GM18861 (cell line): ENCODE measurements at regions not wholly inside any gene's neighbourhood (a gene's known extent, or its start where the extent isn't known, plus 50 kb on each side); places are given as distances from the start of the nearest gene placed in this dataset.

Experiments used
- ATAC-seq: cut with Tn5 transposase; IDR thresholded peaks from one replicate; pipeline ENCODE4 v1.9.1; 2021; ENCODE audit not compliant: unreplicated experiment

GRCh38 chr3:194961571-194961970 lies 275.9 kb downstream of the FAM43A start:
- ATAC-seq: no peak

- ATAC-seq: no peak
These were observed 276.4 kb downstream of the FAM43A start for GRCh38 chr3:194962056-194962455.

DNA sequence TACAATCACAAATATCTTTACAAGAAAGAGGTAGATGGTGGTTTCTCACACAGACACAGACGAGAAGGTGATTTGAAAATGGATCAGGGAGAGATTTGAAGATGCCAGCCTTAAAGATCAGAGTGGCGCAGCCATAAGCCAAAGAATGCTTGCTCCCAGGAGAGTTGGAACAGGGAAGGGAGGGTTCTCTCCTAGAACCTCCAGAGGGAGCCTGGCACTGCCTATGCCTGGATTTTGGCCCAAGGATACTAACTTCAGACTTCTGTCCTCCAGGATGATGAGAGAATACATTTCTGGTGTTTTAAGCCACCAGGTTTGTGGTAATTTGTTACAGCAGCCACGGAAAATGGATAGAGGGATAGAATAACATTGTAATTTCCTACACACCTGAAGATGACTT lies 279.1 kb downstream of the FAM43A start:
- no peak for ATAC-seq

DNA sequence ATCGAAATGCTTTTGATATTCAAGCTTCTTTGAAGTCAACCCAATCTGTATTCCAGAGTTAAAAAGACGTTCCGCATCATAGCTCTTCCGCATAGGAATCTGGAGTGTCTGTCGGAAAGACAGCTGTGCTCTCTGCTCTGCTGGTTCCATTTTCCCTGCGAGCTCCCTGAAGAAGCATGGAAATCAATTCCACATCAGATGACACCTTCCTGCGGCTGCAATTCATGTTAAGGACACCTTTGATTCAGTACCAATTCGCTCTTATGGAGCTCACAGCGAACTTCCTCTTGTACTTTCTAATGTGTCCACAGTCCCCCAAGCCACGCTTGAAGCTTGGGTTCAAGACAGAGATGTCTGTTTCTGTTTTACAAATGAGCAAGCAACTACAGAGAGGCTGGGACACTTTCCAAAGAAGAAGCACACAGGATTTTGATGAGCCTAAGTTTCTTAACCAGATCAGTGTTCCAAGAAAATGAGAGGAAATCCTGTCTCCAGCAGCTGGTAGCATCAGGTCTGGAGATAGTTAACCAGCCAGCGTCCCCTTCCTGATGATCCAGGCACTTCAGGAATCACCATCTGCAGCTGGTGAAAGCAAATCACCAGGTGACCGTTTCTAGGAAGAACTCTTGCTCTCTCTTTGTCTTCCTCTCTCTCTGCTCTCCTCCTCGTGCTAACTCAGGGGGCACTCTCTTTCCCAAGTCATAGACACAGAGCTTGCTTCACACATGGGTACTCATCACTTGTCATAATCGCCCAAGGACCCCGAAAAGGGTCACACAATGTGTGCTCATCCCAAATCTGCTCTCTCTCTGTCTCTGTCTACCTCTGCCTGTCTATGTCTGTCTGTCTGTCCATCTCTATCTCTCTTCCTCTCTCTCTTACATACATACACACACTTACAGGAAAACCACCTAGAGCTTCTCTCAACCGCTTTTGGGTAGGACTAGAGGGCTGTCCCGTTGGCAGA lies 281.8 kb downstream of the FAM43A start:
- ATAC-seq: no peak

- no peak for ATAC-seq
These were observed 284.4 kb downstream of the FAM43A start for GRCh38 chr3:194970066-194970465.

DNA sequence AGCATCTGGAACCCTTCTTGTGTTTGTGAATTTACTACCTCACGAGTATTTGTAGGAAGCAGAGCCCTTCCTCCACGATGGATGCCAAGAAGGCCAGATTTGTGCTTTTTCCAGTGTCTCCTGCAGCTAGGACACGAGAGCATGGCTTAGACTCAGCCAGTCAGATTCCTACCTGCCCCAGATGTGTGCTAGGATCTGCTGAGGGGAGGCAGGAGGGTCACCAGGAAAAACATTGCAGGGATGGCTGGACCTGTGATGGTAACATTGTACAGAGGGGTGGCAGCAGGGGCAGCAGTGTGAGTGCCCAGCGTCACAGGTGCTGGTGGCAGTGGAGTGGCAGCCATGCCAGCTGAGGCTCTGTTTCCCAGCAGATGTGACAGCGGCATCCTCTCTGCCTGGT lies 285.3 kb downstream of the FAM43A start:
- no peak for ATAC-seq

GRCh38 chr3:194971965-194972364 lies 286.3 kb downstream of the FAM43A start:
- no peak for ATAC-seq

GRCh38 chr3:194972641-194973040 lies 287.0 kb downstream of the FAM43A start:
- ATAC-seq: no peak

GRCh38 chr3:194973366-194974000 lies 287.8 kb downstream of the FAM43A start:
- ATAC-seq: no peak

- no peak for ATAC-seq
These were observed 288.9 kb downstream of the FAM43A start for GRCh38 chr3:194974468-194975135.

- no peak for ATAC-seq
These were observed 290.4 kb downstream of the FAM43A start for GRCh38 chr3:194976049-194976451.

GRCh38 chr3:194976874-194977273 lies 291.2 kb downstream of the FAM43A start:
- ATAC-seq: no peak

DNA sequence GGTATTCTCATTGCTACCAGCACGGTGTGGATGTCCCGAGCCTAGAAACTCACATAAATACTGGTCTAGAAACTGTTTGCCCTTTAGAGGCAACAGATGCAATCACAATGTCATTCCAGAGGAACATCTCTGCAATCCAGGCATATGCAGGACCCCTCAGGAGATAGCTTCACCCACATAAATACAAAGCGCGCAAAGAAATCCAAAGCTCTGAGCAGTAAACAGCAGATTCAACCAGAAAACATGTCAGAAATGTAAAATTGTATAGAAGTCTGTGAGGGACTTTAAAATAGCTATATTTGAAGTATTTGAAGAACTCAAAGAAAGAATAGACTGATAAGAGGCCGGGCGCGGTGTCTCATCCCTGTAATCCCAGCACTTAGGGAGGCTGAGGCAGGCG lies 291.7 kb downstream of the FAM43A start:
- ATAC-seq: no peak

- no peak for ATAC-seq
These were observed 291.8 kb downstream of the XXYLT1 start for GRCh38 chr3:194979173-194979572.

- no peak for ATAC-seq
These were observed 288.5 kb downstream of the XXYLT1 start for GRCh38 chr3:194982472-194982871.

- ATAC-seq: no peak
These were observed 287.8 kb downstream of the XXYLT1 start for GRCh38 chr3:194983121-194983520.

DNA sequence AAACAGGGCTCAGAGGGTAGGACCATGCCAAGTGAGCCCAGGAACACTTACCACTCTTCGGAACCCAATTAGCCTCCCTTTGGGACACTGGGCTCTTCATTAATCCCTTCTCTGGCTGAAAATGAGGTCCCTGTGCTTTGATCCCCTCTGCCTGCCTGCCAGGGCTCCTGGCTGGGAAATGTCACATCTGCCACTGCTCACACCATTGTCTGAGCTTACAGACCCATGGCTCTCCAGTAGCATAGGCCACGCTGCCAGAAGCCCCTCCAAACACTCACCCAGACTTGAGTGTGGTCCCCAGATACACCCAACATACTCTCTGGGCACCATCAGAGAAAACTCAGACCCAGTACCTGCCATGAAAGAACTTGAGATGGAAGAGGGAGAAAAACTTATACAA lies 287.3 kb downstream of the XXYLT1 start:
- no peak for ATAC-seq

DNA sequence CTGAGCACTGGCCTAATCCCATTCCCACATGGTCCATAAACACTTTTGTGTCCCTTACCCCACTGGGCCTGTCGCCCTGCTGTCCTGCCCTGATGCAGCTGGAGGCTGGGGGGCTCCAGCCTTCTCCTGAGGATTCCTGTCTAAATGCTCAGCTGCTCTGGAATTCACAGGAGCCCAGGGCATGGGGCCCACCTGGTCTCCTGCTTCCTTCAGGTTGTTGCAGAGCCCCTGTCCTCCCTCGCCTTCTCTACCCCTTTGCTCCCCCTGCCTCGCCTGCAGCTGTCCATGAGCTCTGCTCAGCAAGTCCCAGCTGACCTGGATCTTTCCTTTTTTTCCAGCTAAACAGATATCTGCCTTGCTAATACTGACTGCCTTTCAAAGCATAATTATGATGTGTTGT lies 286.9 kb downstream of the XXYLT1 start:
- ATAC-seq: no peak

GRCh38 chr3:194984622-194985021 lies 286.3 kb downstream of the XXYLT1 start:
- ATAC-seq: no peak

DNA sequence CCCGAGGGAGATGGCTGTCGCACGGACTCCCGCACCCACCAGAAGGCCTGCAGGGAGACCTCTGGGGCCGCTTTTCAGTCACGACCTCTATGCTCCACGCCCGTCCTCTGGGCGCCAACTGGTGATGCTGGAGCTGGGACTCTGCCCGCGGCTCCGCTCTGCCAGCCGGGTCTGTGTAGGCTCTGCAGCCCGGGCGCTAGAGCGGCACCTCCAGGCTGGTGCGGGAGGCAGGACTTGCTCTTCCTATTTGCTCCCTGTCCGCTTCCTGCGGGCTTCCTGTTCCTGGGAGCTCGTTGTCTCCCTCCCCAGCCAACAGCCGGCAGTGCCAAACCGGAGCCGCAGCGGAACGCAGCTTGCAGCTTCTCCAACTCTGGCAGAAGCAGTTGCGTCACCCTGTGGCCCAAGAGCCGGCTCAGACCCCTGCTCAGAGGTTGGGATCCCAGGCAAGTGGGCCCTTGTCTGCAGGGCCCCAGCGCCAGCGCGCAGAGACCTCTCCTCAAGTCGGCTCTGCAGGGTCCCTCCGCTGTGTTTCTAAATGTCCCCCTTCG lies 285.9 kb downstream of the XXYLT1 start:
- ATAC-seq: no peak

DNA sequence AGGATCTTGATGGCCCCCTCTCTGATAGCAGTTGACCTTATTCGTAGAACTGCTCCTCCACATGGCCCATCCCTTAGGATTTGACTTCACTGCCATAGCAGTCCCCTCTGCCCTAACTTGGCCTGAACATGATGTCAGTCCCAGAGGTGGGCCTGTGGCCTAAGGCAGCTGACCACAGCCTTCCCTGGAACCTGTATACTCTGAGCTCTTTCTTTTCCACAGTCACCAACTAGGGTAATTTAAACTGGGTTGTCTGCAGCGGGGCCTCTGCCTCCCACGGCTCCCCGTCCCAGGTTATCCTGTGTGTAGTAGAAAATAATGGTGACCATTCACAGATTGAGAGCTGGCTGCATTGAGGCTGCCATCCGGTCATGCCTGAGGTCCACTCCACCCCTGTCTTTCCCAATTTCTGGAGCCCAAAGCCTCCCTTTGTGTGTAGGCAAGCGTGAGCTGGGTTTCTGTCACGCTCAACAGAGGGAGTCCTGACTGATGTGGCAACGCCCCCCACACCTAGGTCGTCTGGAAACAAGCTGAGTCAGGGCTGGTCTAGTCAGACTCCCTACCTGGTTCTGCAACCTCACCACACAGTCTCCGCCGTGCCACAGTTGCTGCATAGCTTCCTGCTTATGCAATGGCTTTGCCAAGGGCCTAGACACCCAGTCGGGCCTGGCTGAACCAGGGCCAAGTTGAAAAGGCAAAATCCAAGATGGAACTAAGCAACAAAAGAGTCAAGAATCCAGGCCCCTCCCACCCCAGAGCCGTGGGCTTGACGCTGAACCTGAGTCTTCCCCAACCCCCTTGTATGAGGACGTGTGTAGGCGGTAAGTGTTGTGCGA lies 284.5 kb downstream of the XXYLT1 start:
- ATAC-seq: no peak
